DMS114 treated with DMSO at 0.1 percent for 48 hours (cell line): ENCODE measurements at regions not wholly inside any gene's neighbourhood (a gene's known extent, or its start where the extent isn't known, plus 50 kb on each side); places are given as distances from the start of the nearest gene placed in this dataset.

ENCODE experiments used
- DNase-seq: peaks from one replicate; lab custom pipeline; 2025; ENCODE audit not compliant: unreplicated experiment; lab: John Stamatoyannopoulos, UW

DNA sequence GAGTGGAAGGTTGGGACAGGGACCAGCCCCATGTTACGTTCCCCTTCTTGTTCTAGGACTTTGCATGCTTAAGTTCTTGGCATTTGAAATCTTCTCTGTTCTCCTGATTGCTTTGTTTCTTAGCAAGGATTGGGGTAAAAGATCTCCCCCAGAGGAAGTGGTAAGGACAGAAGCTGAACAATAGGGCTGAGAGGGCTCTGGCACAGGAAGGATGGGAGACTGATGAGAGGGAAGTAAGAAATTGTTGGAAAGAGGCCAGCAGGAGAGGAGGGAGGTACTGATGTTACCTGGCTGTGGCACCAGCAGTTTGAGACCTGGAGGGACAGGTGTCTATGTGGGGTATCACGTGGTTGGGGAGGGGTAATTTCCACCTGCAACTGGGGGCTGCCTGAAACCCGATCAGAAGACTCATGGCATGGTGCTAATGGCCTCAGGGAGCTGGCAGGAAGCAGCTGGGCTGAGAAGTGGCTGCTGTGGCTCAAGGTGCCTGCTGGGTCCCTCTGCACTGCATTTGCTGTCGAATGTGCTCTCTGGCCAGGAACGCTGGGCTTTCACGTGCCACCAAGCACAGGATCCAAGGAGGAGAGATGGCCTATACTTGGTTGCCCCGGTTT lies 108.4 kb downstream of the LSM3 start:
- DNase-seq = no peak

DNA sequence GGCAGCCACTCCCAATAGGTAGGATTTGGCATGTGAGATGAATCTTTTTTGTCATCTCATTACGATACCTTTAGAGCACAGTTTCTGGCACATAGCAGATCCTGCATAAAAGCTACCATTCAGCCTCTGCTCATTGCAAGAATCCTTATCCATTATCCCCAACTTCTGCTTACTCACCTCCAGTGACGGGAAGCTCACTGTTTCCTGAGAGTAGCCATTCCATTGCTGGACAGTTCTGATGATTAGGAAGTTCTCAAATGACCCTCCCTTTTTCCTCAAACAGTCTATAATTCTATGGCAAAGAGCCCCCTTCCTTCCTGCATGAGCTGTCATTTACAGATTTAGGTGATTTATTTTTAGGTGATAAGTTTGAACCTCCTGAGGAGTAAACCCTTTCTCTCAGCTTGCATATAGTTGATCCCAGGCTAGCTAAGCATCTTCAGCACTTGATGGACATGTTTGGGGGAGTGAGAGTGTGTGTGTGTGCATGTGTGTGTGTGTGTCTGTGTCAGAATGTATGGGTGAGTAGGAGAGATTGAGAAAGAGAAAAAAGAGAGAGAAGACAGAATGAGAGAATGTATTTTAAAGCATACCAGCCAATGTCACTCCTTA lies 109.7 kb downstream of the LSM3 start:
- DNase-seq = no peak

DNA sequence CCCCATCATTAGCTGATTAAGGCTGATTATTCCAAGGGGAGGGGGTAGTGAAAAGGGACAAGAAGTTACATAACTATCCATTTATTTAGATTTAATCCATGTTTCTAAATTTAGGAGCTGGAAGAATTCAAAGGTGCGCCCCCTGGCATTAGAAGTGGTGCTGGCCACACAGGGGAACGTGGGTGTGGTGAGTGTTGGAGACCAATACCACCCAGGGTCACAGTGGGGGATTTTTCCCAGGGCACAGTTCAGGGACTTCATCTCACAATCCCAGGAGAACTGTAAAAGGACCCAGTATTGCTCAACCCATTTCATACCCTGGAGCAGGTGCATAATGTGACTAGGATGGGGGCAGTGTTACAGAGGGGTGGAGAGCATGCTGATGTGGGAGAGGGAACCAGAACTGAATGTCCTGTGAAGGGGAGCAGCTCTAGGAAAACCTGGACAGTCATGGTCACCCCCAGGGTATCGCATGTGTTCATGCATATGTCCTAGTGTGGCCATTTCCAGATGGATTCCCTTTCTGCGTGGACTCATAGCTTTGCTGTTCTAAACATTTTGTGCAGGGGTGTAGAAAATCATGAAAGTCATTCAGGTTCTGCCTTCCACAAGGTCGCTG lies 110.3 kb downstream of the LSM3 start:
- no peak for DNase-seq

DNA sequence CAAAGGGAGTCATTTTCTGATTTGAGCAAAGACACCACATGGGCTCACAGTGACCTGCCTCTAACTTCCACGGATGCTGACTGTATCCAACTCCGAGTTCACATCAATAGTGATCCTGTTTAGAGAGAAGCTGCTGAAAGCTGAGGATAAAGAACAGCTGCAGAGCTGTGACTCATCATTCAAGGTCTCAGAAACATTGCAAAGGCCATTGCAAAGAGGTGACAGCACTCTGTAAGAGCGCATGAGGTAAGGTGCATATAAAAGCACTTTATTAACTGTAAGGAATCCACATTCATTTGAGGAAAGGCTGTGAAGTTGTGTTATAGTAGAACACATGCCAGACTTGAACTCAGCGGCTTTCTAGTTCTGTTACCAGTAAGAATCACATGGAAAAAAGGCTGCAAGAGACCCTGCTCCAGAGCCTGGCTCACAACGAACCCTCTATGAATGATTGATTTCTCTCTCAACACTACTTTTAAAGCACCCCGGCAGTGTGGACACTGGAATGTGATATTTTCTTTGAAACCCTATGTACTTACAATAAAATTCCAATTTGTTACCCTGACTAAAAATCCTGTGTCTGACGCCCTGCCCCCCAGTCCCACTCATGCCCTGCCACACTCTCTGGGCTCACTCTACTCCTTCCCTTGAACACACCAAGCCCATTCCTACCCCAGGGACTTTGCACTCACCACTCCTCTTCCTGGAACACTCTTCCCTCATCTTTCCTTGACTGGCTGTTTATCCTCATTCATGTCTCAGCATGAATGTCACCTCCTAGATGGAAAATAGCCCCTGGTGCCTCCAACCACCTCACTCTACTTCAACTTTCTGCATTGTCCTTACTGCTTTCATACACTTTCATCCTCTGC lies 111.2 kb downstream of the LSM3 start:
- DNase-seq = no peak

DNA sequence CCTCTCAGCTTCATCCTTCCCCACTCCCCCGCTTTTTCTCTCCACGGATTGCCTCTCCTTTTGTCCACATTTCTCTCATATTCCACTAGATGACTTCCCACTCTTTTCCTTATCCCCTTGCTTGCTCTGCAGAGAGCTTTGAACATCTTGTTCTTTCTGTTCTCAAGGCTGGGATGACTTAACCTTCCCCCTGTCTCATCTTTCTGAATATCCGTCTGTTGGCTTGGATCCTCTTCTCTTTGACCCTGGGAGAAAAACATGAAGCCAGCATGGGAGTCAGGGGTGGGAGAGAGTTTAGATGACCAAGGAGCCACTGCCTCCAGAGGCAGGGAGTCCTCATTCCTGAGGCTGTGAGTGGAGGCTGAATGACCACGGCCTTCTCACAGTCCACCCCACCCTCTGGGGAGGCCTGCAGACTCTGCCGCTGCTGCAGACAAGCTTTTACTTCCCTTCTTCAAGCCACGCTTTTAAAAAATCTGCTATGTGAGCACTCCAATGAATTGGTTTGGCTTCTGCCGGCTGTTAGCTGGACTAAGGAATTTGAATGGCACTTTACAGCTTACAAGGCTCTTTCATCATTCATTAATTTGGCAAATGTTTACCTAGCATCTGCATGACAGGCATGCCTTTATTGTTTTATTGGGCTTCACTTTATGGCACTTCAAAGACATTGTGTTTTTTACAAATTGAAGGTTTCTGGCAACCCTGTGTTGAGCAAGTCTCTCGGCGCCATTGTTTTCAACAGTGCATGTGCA lies 111.6 kb upstream of the SLC6A6 start:
- no peak for DNase-seq

DNA sequence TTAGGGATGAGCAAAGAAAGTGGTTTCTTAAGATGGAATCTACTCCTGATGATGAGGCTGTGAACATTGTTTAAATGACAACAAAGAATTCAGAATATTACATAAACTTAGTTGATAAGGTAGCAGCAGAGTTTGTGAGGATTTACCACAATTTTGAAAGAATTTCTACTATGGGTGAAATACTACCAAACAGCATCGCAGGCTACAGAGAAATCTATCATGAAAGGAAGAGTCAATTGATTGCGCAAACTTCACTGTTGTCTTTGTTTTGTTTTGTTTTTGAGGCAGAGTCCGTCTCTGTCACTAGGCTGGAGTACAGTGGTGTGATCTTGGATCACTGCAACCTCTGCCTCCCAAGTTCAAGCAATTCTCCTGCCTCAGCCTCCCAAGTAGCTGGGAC lies 107.4 kb upstream of the SLC6A6 start:
- no peak for DNase-seq

DNA sequence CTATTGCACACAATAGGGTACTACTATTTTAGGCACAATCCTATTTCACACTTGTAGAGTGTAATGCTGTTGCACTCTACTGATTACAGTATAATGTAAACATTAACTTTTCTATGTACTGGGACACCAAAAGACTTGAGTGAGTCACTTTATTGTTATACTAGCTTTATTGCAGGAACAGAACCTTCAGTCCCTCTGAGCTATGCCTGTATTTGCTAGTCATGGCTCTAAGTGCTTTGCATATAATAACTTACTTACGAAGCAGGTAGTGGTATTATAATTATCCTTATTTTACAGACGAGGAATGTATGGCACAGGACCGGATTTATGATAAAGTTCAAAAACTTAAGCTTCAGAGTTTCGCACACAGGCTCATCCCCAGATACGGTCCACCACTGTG lies 106.6 kb upstream of the SLC6A6 start:
- DNase-seq = no peak

DNA sequence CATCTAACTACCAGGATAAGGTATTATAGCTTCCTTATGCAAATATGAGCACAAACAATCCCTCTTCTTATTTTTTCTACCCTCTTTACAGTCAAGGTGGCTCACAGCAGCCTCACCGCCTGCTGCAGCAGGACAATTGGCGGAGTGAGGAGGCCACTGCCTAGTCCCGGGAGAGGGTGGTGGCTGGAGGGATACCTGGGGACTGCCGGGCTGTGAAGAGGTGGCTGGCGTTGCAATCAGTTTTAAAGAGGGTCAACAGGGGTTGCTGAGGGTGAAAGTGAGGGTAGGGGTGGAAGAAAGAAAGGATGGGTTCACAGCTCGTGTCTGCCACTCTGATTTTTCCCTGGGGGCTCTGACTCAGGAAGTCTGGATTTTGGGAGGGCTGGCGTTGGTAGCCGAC lies 105.1 kb upstream of the SLC6A6 start:
- no peak for DNase-seq

DNA sequence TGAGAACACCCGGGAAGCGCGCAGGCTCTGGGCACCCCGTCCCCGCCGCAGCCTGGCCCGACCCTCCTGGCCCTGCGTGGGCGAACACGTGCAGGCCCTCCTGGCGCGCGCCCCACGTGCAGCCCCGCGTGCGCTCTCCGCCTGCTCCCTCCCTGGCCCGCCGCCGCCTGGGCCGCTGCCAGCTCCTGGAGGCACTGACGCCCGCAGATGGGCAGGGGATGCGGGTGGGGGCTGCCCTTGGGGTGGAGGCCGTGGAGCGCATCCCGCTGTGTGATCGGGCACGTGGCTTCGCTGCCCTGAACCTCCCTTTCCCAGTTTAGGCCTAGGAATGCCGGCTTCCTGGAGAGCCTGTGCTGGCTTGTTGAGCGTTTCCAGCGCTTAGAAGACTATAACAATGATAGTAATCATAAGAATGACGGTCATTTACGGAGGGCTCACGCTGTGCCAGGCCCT lies 104.6 kb upstream of the SLC6A6 start:
- no peak for DNase-seq

DNA sequence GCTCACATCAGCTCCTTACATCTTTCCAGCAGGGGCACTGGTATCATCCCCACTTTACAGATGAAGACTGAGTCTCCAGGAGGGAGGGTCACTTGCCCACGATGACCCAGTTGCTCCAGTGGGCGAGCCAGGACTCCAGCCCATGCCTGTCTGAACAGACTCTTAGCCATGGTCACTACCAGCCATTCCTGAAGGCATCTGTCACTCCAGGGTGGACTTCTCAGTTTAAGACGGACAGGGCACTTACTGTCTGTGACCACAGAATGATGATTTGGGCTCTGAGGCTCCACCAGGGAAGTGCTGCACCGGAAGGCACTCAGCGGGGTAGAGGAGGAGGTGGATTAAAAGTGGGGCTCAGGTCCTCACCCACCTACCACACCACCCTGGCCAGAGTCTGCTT lies 104.0 kb upstream of the SLC6A6 start:
- no peak for DNase-seq

DNA sequence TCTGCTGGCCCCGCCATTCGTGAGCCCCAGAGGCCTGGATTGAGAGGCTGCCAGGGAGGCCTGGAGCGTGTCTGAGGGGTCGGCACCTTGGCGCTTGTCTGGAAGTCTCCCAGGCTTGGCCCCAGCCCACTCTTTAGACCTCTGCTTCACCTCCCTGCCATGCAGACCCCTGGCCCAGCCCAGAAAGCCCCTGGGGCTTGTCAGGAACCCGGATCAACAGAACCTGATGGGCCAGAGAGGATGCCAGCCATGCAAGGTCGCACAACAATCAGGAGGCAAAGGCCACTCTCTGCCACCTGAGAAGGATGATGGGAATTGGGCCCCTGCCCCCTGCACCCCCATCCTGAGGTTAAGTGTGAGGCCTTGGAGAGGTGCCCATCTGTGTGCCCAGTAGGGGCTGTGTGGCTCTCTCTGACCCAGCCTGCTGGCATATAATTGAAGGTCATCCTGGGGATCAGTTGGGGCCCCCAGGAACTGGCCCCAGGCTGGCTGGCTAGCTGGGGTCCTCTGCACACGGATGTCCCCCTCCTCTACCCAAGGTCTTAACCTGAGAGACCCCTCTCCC lies 103.3 kb upstream of the SLC6A6 start:
- DNase-seq = no peak

DNA sequence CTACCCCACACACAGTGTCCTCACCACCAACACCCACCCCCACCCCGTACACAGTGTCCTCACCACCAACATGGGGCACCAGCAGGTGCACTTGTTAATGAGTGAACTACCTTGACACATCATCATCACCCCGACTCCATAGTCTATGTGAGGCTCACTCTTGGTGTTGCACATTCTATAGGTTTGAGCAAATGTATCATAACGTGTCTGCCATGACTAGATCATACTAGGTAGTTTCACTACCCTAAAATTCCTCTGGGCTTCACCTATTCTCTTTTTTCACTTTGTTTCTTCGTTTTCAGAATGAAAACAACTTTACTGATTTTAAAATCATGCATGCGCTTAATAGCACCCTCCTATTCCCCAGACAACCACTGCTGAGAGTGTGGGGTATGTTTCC lies 102.6 kb upstream of the SLC6A6 start:
- no peak for DNase-seq

DNA sequence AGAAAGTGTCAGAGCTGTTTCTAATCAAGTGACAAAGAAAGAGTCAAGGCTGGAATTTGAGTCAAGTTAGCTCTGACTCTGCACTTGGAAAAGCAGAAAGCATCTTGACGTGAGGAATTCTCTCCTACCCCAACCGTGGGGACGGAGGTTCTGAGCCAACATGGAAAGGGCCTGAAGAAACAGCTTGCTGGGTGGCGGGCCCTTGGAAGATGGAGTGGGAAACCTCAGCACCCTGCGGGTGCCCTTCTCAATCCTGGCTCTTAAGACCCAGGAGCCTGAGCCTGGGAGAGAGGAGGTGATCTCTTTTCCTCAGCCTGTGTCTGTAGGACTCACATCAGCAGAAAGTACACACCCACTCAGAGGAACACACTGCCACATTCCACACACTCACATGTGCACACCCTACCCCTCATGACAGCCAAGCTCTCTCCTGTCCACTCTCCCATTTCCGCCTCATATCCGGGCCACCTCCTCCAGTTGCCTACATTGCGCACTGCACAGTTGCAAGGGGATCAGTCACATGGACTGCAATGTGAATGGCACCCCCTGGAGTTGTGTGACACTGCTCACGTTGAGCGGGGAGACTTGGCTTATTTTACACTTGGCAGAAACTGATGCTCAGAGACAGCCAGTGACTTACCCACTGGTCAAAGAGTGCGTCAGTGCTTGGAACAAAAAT lies 101.5 kb upstream of the SLC6A6 start:
- no peak for DNase-seq

DNA sequence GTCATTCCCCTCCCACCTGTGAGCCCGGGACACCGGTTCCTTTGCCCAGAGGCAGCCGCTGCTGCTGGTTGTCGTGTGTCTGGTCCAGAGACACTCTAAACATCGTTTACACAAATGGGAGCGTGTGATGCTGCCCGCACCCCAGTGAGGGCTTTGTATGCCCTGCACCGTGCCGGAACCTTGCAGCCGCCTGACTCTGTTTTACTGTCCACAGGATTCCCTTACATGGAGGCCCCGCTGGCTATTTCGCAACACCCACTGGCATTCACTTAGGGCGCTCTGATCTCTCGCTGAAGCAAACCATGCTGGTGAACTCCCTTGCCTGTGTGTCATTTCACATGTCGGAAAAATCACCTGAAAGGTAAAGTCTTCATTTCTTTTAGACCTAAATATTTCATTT lies 100.8 kb upstream of the SLC6A6 start:
- no peak for DNase-seq

DNA sequence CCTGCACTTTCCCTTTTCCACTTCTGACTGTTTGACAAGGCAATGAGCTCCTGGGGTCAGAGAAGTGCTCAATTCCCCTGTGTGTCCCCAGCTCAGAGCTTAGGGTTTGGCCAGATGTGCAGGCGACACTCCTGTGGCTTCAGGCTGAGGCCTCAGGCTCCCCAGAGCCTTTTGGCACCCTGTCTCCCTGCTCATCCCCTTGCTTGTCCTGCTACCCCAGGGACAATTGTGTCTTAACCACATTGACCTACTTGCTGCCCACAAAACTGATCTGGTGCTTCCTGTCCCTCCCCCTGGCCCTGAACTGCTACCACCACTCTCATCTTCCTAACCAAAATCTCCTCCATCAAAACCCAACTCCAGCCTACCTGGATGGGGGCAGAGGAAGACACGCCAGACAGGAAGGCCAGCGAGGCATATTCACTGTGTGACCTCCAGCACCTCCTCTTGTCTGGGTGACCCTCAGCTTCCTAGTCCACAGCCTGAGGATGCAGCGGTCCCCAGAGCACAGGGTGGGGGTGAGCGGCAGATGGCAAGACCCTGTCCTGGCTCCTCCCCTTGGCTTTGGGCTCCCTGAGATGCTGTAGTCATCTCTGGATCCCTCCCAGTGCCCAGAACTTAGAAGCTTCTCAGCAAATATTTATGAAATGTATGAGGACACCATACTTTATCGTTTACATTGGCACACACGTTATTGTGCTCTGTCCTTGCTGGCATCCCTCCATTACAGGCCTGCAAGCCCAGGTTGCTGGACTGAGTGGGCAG lies 98.9 kb upstream of the SLC6A6 start:
- DNase-seq = no peak

DNA sequence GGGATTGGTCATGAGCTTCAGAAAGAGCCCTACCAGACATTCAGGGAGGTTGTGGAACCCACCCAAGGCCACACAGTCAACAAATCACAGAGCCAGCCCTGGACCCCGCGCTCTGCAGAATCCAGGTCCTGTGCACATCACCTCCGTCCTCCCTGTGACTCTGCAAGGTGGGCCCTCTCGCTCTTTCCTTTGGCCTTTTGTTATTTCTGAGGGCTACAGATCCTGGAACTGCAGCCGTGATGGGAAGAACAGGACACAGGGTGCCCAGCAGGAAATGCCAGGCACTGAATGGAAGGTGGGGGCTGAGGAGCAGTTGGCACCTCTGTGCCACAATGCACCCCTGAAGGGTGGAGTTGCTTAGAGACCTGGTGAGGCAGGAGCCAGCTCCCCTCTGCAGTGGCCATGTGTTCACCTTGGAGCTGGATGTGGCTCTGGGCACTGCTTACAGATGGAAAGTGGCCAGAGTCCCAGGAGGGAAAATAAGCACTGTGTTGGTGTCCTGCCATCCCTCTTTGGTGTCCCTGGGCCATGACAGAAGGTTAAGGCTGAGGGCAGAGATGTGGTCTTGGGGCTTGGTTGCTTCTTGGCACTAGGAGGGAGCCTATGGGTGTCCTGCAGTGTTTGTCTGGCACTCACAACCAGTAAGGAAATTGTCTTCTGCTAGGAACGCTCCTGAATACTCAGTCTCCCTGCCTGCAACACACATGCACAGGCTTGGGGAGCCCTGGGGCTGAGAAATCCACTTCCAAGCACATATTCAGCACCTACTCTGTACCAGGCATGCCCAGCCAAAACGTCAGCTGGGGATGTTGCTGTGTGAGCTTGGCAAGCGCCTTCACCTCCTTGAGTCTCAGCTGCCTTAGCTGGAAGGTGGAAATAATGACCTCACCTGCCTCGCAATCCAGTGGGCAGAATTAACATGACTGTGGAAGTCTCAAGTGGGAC lies 98.0 kb upstream of the SLC6A6 start:
- DNase-seq = no peak

DNA sequence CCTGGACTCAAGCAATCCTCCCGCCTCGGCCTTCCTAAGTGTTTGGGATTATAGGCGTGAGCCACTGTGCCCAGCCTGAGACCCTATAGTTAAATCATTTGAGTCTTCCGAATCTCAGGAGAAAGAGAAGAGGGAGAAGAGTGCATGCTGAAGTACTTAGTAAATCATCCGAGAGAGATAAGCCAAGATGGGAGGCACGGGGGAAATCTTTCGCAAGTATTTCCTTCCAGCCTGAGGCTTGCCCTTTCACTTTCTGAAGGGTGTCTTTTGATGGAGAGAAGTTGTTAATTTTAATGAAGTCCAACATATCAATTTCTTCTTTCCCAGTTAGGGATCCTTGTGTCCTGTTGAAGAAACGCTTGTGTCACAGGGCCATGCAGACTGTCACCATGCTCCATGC lies 97.1 kb upstream of the SLC6A6 start:
- no peak for DNase-seq

DNA sequence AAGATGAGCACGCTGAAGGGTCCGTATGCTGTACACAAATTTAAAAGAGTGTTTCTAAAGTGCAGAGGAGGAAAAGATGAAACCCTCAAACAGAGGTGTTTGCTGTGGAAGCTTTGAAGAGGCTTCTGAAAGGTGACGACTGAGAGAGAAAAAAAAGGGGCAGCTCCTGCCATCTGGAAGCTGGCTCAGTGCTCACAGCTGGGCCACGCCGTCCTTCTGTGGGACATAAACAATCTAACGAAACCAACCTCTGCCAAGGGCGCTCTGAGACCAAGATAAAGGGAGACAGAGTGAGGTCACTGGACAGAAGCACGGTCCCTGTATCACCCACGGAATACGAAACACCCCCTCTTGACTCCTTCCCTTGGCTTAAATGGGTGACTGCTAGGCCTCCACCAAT lies 96.3 kb upstream of the SLC6A6 start:
- DNase-seq = no peak
